Adrenal gland (tissue), 5 donors: ENCODE measurements at regions not wholly inside any gene's neighbourhood (a gene's known extent, or its start where the extent isn't known, plus 50 kb on each side); places are given as distances from the start of the nearest gene placed in this dataset.

Source experiments
- POLR2A ChIP-seq, 2 donors: fragments of 450-650 bp; IDR thresholded peaks; one replicate each; pipeline ENCODE4 v1.6.1; 2017; ENCODE audit warnings: antibody characterized with exemption in 2 of 2, mild to moderate bottlenecking in 2 of 2, moderate library complexity in 1 of 2
- TF ChIP-seq, protein P1 (sequence below), 6 experiments: fragments of 450-650 bp in 4 of 6; fragments of 200-600 bp in 2 of 6; sonication (generic) in 1 of 6; IDR thresholded peaks; 1 replicate in 5 of 6; 2 replicates in 1 of 6; pipeline versions ENCODE4 v1.5.1 to v1.8.0; 2016 to 2021; ENCODE audit warnings: antibody characterized with exemption in 6 of 6, mild to moderate bottlenecking in 2 of 6, moderate library complexity in 1 of 6
- donor health status: DM: no; HTN: no; CAD: no.

DNA sequence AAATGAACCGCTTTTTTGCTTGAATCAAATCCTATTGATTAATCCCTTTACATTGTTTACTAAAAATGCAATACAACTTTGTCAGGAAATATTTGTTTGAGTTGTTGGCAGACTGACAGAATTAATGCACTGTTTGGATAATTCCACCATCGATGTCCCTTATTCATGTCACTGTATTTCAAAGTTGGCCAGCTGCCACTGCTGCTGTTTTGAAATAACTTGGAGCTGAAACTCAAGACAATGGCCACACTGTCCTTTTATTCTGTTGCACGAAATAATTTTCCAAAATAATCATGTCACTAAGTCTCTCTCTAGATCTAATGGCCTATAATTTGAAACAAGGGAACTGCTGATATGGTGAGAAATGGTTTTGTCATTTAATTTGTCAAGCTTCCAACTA, 55.2 kb upstream of the PAX3 start:
- TF ChIP-seq, protein P1, sequence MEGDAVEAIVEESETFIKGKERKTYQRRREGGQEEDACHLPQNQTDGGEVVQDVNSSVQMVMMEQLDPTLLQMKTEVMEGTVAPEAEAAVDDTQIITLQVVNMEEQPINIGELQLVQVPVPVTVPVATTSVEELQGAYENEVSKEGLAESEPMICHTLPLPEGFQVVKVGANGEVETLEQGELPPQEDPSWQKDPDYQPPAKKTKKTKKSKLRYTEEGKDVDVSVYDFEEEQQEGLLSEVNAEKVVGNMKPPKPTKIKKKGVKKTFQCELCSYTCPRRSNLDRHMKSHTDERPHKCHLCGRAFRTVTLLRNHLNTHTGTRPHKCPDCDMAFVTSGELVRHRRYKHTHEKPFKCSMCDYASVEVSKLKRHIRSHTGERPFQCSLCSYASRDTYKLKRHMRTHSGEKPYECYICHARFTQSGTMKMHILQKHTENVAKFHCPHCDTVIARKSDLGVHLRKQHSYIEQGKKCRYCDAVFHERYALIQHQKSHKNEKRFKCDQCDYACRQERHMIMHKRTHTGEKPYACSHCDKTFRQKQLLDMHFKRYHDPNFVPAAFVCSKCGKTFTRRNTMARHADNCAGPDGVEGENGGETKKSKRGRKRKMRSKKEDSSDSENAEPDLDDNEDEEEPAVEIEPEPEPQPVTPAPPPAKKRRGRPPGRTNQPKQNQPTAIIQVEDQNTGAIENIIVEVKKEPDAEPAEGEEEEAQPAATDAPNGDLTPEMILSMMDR (IDR thresholded peaks at IDR 0.05) = no peak
- TF ChIP-seq POLR2A (IDR thresholded peaks at IDR 0.05) = no peak
